HCT116 (cell line): ENCODE measurements at regions not wholly inside any gene's neighbourhood (a gene's known extent, or its start where the extent isn't known, plus 50 kb on each side); places are given as distances from the start of the nearest gene placed in this dataset.

Experiments
- CTCF ChIP-seq, 3 experiments: fragments of 200-600 bp in 1 of 3; sonication (generic) in 1 of 3; IDR thresholded peaks in 2 of 3; conservative IDR thresholded peaks in 1 of 3; 2 replicates each; pipeline ENCODE4 v1.5.1; 2012 to 2017; ENCODE audit warnings: low read depth in 2 of 3, low read length in 2 of 3, antibody characterized with exemption in 1 of 3, borderline replicate concordance in 1 of 3, control low read depth in 1 of 3, mild to moderate bottlenecking in 1 of 3, mixed read lengths in 1 of 3, mixed run types in 1 of 3, moderate library complexity in 1 of 3; ENCODE audit not compliant: insufficient read depth in 1 of 3
- EZH2 ChIP-seq: fragments of 200-600 bp; sonication (generic); IDR thresholded peaks from 2 replicates; pipeline ENCODE4 v1.6.1; 2017; ENCODE audit warnings: antibody characterized with exemption, mixed run types
- JUND ChIP-seq: IDR thresholded peaks from 2 replicates; pipeline ENCODE4 v1.6.1; 2012
- POLR2A ChIP-seq: IDR thresholded peaks from 2 replicates; pipeline ENCODE4 v1.7.0; 2011; ENCODE audit warnings: borderline replicate concordance; ENCODE audit not compliant: insufficient read depth, insufficient read length; ENCODE audit errors: extremely low read depth
- TCF7L2 ChIP-seq: IDR thresholded peaks from 2 replicates; pipeline ENCODE4 v1.7.0; 2011; ENCODE audit warnings: borderline replicate concordance, inconsistent platforms; ENCODE audit not compliant: insufficient read depth, insufficient read length; ENCODE audit errors: extremely low read depth
- YY1 ChIP-seq: IDR thresholded peaks from 2 replicates; pipeline ENCODE4 v1.6.1; 2011; ENCODE audit warnings: low read length, low read depth, moderate library complexity, mild to moderate bottlenecking; ENCODE audit not compliant: insufficient replicate concordance; ENCODE audit errors: extremely low read depth

GRCh38 chr20:53658322-53658721 is 64.7 kb upstream of the ZNF217 start:
- TF ChIP-seq EZH2 = no peak
- TF ChIP-seq CTCF (IDR thresholded peaks at IDR 0.05 in 2 of 3, conservative IDR thresholded peaks at IDR 0.05 in 1 of 3; ENCODE audit: borderline replicate concordance in 1 of 3, insufficient read depth in 1 of 3, low read depth in 2 of 3, low read length in 2 of 3) = no peak
- no peak for TF ChIP-seq POLR2A
- TF ChIP-seq TCF7L2 = no peak
- no peak for TF ChIP-seq YY1
- no peak for TF ChIP-seq JUND
